ENCODE measurements at regions not wholly inside any gene's neighbourhood (a gene's known extent, or its start where the extent isn't known, plus 50 kb on each side); places are given as distances from the start of the nearest gene placed in this dataset.

DNA sequence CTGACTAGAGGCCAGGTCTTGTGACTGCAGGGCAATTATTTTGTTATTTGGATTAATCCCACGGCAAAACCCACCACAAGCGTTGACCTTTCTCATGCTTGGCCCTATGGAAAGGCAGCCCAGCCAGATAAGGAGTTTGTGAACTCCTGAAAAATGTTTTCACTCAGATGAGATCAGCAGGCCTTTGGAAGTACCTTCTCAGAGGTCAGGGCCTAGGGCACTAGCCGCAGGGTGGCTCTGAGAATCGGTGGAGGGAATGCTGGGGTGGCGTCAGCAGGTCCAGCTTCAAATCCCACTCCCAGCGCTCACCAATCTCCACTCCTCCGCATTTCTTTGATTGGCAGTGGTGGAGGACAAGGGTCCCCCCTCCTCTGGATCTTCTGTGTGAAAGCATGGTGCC lies 194.4 kb downstream of the GADD45G start:
- H3K27me3 ChIP-seq (ENCODE audit: control insufficient read depth, insufficient read depth, low read length), result no peaks in the 10 kb centered on the region
- peaks cover 7% of the 10 kb centered on the region for H3K4me1 ChIP-seq (ENCODE audit: control insufficient read depth, insufficient read depth, low read length)
- DNase-seq (ENCODE audit: low read depth in 4 of 6, low spot score in 6 of 6), result no peak
- no peak overlapping the region for H3K27ac ChIP-seq (ENCODE audit: low read depth, low read length)
- no peaks in the 10 kb centered on the region for H3K9me3 ChIP-seq (ENCODE audit: control insufficient read depth, insufficient read depth, low read length)
- no peak overlapping the region for H3K4me3 ChIP-seq (ENCODE audit: low read depth, low read length)
- no peaks in the 10 kb centered on the region for H3K36me3 ChIP-seq (ENCODE audit: control insufficient read depth, insufficient read depth, low read length)
- 93% methylated on average over 6 of the region's 7 CpGs for WGBS (ENCODE audit: insufficient coverage)

DNA sequence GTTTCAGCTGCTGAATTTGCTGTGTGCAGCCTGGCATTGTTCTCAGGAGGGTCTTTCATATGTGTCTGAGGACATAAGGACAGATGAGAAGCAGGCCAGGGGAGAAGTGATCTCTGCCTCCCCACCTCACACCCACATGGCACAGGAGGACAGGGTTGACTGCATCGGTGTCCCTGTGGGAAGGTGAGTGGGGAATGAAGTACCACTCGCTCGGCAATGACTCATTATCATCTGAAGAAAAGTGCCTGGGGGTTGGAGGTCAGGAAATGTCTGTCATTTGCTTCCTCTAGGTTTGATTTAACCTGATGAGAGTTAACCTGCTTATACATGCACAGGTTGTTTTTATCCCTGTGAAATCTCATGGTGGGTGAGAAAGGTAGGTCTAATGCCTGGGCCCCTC lies 195.0 kb downstream of the GADD45G start:
- Histone ChIP-seq H3K27me3 (ENCODE audit: control insufficient read depth, insufficient read depth, low read length) (no peaks in the 10 kb centered on the region), H3K27ac (ENCODE audit: low read depth, low read length) (no peak overlapping the region), H3K9me3 (ENCODE audit: control insufficient read depth, insufficient read depth, low read length) (no peaks in the 10 kb centered on the region), H3K4me1 (ENCODE audit: control insufficient read depth, insufficient read depth, low read length) (peaks cover 7% of the 10 kb centered on the region), H3K4me3 (ENCODE audit: low read depth, low read length) (no peak overlapping the region), H3K36me3 (ENCODE audit: control insufficient read depth, insufficient read depth, low read length) (no peaks in the 10 kb centered on the region)
- 100% methylated on average over 2 of the region's 3 CpGs for WGBS (ENCODE audit: insufficient coverage)
- no peak for DNase-seq (ENCODE audit: low read depth in 4 of 6, low spot score in 6 of 6)

DNA sequence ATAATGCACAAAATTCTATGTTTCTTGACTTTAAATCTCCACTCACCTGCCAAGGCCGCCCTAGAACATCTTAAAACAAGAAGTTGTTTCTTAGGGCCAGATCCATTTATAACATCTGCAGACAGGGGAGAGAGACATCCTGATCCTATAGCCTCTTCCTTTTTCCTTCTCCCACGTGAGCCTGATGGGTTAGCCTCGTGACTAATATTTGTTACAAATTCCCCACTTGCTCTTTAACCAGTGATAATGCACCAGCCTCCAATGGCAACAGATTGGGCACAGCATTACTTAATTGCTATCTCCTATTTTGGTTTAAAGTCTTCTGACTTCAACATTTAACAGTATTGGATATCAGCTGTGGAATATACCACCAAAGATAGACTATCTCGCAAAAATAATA lies 196.5 kb downstream of the GADD45G start:
- no peaks in the 10 kb centered on the region for H3K27me3 ChIP-seq (ENCODE audit: control insufficient read depth, insufficient read depth, low read length)

DNA sequence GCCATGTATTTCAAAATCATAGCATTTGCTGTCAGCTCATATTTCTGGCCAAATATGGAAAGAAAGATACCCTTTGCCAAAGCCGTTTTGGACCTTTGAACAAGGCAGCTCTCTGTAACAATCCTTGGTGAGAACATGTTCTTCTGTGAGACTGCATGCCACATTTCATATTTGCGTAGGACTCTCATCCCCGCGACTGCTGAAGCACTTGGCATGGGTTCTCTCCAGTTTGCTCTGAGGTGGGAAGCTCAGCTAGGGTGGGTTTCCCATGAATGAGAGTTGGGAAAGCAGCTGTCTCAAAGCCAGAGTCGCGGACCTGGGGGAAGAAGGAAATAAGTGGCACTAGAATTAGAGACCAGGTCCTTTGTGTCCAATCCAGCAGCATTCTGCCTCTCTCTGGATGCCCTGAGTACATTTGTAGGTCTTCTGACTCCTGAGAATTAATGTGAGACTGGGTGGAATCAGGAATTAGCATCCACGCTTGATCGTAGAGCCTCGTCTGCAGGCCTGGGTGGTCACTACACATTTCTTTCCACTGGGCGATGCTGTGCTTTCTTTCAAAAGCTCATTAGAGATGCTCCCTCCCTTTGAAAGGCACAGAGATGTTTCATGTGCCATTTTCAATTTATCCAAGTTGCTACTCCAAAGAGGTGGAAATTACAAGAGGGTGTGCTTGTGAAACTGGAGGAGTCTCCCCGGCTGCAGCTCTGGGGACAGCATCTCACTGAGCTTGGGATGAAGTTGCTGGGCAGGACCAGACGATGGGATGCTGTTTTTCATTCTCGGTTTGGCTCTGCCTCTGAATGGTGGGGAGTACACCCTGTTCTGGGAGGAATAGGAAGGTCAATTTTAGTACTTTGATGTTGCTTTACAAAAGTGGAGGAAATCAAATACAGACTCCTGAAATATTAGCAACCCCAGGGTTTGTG lies 197.2 kb downstream of the GADD45G start:
- no peak overlapping the region for H3K4me3 ChIP-seq (ENCODE audit: low read depth, low read length)
- H3K27ac ChIP-seq (ENCODE audit: low read depth, low read length), result no peak overlapping the region
- H3K4me1 ChIP-seq (ENCODE audit: control insufficient read depth, insufficient read depth, low read length), result peaks cover 7% of the 10 kb centered on the region
- no peaks in the 10 kb centered on the region for H3K36me3 ChIP-seq (ENCODE audit: control insufficient read depth, insufficient read depth, low read length)
- DNase-seq (ENCODE audit: low read depth in 4 of 6, low spot score in 6 of 6), result peak in 1 of 6 donors; percentile 61
- no peaks in the 10 kb centered on the region for H3K9me3 ChIP-seq (ENCODE audit: control insufficient read depth, insufficient read depth, low read length)
- no peaks in the 10 kb centered on the region for H3K27me3 ChIP-seq (ENCODE audit: control insufficient read depth, insufficient read depth, low read length)
- 57% methylated on average over 11 of the region's 13 CpGs for WGBS (ENCODE audit: insufficient coverage)

More for the DNA sequence above, 196.5 kb downstream of the GADD45G start:
- no peak for DNase-seq (ENCODE audit: low read depth in 4 of 6, low spot score in 6 of 6)
- peaks cover 7% of the 10 kb centered on the region for H3K4me1 ChIP-seq (ENCODE audit: control insufficient read depth, insufficient read depth, low read length)
- no peak overlapping the region for H3K4me3 ChIP-seq (ENCODE audit: low read depth, low read length)
- 61% methylated on average over 3 of the region's 4 CpGs for whole genome bisulfite sequencing (ENCODE audit: insufficient coverage)
- no peaks in the 10 kb centered on the region for H3K36me3 ChIP-seq (ENCODE audit: control insufficient read depth, insufficient read depth, low read length)
- H3K9me3 ChIP-seq (ENCODE audit: control insufficient read depth, insufficient read depth, low read length), result no peaks in the 10 kb centered on the region
- H3K27ac ChIP-seq (ENCODE audit: low read depth, low read length), result no peak overlapping the region

DNA sequence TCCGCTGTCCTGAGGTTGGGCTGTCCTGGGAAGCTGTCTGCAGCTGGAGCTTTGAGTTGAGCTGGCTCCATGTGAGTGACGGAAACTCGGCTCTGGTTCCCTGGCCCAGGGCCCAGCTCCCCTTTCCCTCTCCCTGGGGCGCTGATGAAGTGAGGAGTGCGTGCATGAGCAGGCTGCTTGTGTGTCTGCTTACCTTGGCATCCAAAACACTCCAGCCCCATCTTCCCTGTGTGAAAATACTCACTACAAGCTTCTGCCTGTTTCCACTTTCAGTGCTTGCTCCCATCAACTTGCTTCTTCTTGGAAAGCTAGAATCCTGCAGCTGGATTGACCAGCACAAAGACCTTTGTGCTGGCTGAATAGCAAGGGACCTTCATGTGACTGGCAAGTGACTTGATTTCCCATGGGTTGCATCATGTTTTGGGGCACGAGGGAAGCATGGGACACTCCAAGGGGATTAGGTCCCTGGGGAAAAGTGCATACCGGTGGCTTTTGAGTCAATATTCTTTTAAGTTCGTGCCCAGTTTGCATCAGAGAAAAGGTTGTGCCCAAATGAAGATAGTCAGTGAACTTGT lies 198.1 kb downstream of the GADD45G start:
- H3K4me3 ChIP-seq (ENCODE audit: low read depth, low read length), result no peak overlapping the region
- no peak overlapping the region for H3K27ac ChIP-seq (ENCODE audit: low read depth, low read length)
- H3K27me3 ChIP-seq (ENCODE audit: control insufficient read depth, insufficient read depth, low read length), result no peaks in the 10 kb centered on the region
- no peaks in the 10 kb centered on the region for H3K9me3 ChIP-seq (ENCODE audit: control insufficient read depth, insufficient read depth, low read length)
- peak in 2 of 6 donors; percentile 57 to 88 for DNase-seq (ENCODE audit: low read depth in 4 of 6, low spot score in 6 of 6)
- H3K36me3 ChIP-seq (ENCODE audit: control insufficient read depth, insufficient read depth, low read length), result no peaks in the 10 kb centered on the region
- H3K4me1 ChIP-seq (ENCODE audit: control insufficient read depth, insufficient read depth, low read length), result peaks cover 7% of the 10 kb centered on the region
- 55% methylated on average over 4 of the region's 8 CpGs for WGBS (ENCODE audit: insufficient coverage)

GRCh38 chr9:89803403-89803802 lies 198.6 kb downstream of the GADD45G start:
- Histone ChIP-seq H3K9me3 (ENCODE audit: control insufficient read depth, insufficient read depth, low read length) (no peaks in the 10 kb centered on the region), H3K27me3 (ENCODE audit: control insufficient read depth, insufficient read depth, low read length) (no peaks in the 10 kb centered on the region), H3K4me1 (ENCODE audit: control insufficient read depth, insufficient read depth, low read length) (peaks cover 11% of the 10 kb centered on the region), H3K4me3 (ENCODE audit: low read depth, low read length) (no peak overlapping the region), H3K36me3 (ENCODE audit: control insufficient read depth, insufficient read depth, low read length) (no peaks in the 10 kb centered on the region), H3K27ac (ENCODE audit: low read depth, low read length) (no peak overlapping the region)
- 88% methylated on average over 5 of the region's 7 CpGs for WGBS (ENCODE audit: insufficient coverage)
- no peak for DNase-seq (ENCODE audit: low read depth in 4 of 6, low spot score in 6 of 6)

- Histone ChIP-seq H3K4me1 (ENCODE audit: control insufficient read depth, insufficient read depth, low read length) (peaks cover 18% of the 10 kb centered on the region), H3K4me3 (ENCODE audit: low read depth, low read length) (no peak overlapping the region), H3K36me3 (ENCODE audit: control insufficient read depth, insufficient read depth, low read length) (no peaks in the 10 kb centered on the region), H3K27me3 (ENCODE audit: control insufficient read depth, insufficient read depth, low read length) (no peaks in the 10 kb centered on the region), H3K27ac (ENCODE audit: low read depth, low read length) (no peak overlapping the region), H3K9me3 (ENCODE audit: control insufficient read depth, insufficient read depth, low read length) (no peaks in the 10 kb centered on the region)
- WGBS (ENCODE audit: insufficient coverage), result 85% methylated on average over 5 of the region's 8 CpGs
- DNase-seq (ENCODE audit: low read depth in 4 of 6, low spot score in 6 of 6), result no peak
Observed at GRCh38 chr9:89804766-89805531, 200.1 kb downstream of the GADD45G start.

DNA sequence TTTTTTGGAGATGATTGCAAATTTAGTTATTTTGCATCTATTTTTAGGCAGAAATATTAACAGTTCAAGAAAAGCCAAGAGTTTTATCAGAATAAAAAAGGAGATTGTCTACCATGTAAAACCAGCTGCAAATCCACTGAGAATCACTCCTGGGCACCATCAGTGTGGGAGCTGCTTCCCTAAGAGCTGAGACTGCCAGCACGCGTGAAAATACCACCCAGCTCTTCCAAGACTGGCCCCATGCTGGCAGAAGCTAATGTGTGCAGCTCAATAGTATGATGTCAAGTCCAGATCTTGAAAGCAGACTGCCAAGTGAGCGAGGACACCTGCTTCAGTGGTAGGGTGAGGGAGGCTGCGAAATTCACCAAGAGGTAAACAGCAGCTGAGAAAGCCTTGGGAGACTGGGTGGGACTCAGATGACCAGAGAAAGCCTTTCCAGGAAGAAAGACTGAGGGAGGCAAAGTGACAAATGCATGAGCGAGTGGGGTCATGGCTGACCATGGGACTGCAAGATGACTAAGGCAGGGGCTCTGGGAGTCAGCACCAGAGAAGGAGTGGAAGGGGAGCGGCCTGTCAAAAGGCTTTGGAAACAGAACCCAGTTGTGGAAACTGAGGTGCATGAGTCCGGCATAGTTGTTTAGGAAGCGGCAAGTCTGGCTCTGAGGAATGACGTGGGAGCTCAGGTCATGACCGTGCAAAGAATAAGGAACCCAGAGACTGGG lies 200.9 kb downstream of the GADD45G start:
- no peak overlapping the region for H3K27ac ChIP-seq (ENCODE audit: low read depth, low read length)
- peaks cover 18% of the 10 kb centered on the region for H3K4me1 ChIP-seq (ENCODE audit: control insufficient read depth, insufficient read depth, low read length)
- H3K27me3 ChIP-seq (ENCODE audit: control insufficient read depth, insufficient read depth, low read length), result no peaks in the 10 kb centered on the region
- H3K4me3 ChIP-seq (ENCODE audit: low read depth, low read length), result no peak overlapping the region
- no peaks in the 10 kb centered on the region for H3K9me3 ChIP-seq (ENCODE audit: control insufficient read depth, insufficient read depth, low read length)
- DNase-seq (ENCODE audit: low read depth in 4 of 6, low spot score in 6 of 6), result no peak
- 75% methylated on average over 10 of the region's 10 CpGs for WGBS (ENCODE audit: insufficient coverage)
- no peaks in the 10 kb centered on the region for H3K36me3 ChIP-seq (ENCODE audit: control insufficient read depth, insufficient read depth, low read length)

GRCh38 chr9:89806371-89807100 lies 201.7 kb downstream of the GADD45G start:
- peaks cover 18% of the 10 kb centered on the region for H3K4me1 ChIP-seq (ENCODE audit: control insufficient read depth, insufficient read depth, low read length)
- DNase-seq (ENCODE audit: low read depth in 4 of 6, low spot score in 6 of 6), result no peak
- WGBS (ENCODE audit: insufficient coverage), result 86% methylated on average over 4 of the region's 4 CpGs
- H3K27me3 ChIP-seq (ENCODE audit: control insufficient read depth, insufficient read depth, low read length), result no peaks in the 10 kb centered on the region
- no peaks in the 10 kb centered on the region for H3K36me3 ChIP-seq (ENCODE audit: control insufficient read depth, insufficient read depth, low read length)
- H3K27ac ChIP-seq (ENCODE audit: low read depth, low read length), result no peak overlapping the region
- H3K4me3 ChIP-seq (ENCODE audit: low read depth, low read length), result no peak overlapping the region
- no peaks in the 10 kb centered on the region for H3K9me3 ChIP-seq (ENCODE audit: control insufficient read depth, insufficient read depth, low read length)
